HG03066 (cell line): ENCODE measurements at regions not wholly inside any gene's neighbourhood (a gene's known extent, or its start where the extent isn't known, plus 50 kb on each side); places are given as distances from the start of the nearest gene placed in this dataset.
"Not testable (repeated sequence)": the region's sequence is repeated elsewhere in the genome, so short reads cannot be mapped to it uniquely, and the experiment has no call there.

ENCODE experiments used
- ATAC-seq: cut with Tn5 transposase; IDR thresholded peaks from one replicate; pipeline ENCODE4 v1.9.1; 2021; ENCODE audit warnings: low read depth; ENCODE audit not compliant: unreplicated experiment

GRCh38 chr13:87398047-87398446 lies 273.1 kb upstream of the SLITRK5 start:
- ATAC-seq, result no peak

GRCh38 chr13:87403748-87404432 lies 267.3 kb upstream of the SLITRK5 start:
- no peak for ATAC-seq

- ATAC-seq, result no peak
Measured at GRCh38 chr13:87426742-87427141, 244.4 kb upstream of the SLITRK5 start.

- peak; percentile 80 for ATAC-seq
Measured at GRCh38 chr13:87444135-87444534, 227.0 kb upstream of the SLITRK5 start.

- no peak for ATAC-seq
Measured at GRCh38 chr13:87452281-87452680, 218.9 kb upstream of the SLITRK5 start.

- ATAC-seq, result no peak
Measured at GRCh38 chr13:87453244-87453643, 217.9 kb upstream of the SLITRK5 start.

- ATAC-seq, result no peak
Measured at GRCh38 chr13:87459419-87459818, 211.8 kb upstream of the SLITRK5 start.

GRCh38 chr13:87497426-87497825 lies 173.7 kb upstream of the SLITRK5 start:
- no peak for ATAC-seq

GRCh38 chr13:87498681-87499080 lies 172.5 kb upstream of the SLITRK5 start:
- ATAC-seq, result no peak

GRCh38 chr13:87524775-87525174 lies 146.4 kb upstream of the SLITRK5 start:
- no peak for ATAC-seq

GRCh38 chr13:87533776-87534175 lies 137.4 kb upstream of the SLITRK5 start:
- no peak for ATAC-seq

GRCh38 chr13:87535911-87536310 lies 135.3 kb upstream of the SLITRK5 start:
- no peak for ATAC-seq

GRCh38 chr13:87536499-87536898 lies 134.7 kb upstream of the SLITRK5 start:
- peak; percentile 47 for ATAC-seq

- peak; percentile 92 for ATAC-seq
Measured at GRCh38 chr13:87536899-87537298, 134.3 kb upstream of the SLITRK5 start.

GRCh38 chr13:87537951-87538350 lies 133.2 kb upstream of the SLITRK5 start:
- no peak for ATAC-seq

GRCh38 chr13:87538366-87539052 lies 132.7 kb upstream of the SLITRK5 start:
- ATAC-seq, result no peak

- ATAC-seq, result no peak
Measured at GRCh38 chr13:87553142-87553541, 118.0 kb upstream of the SLITRK5 start.

GRCh38 chr13:87554045-87554444 lies 117.1 kb upstream of the SLITRK5 start:
- ATAC-seq, result no peak

GRCh38 chr13:87557788-87558187 lies 113.4 kb upstream of the SLITRK5 start:
- no peak for ATAC-seq

GRCh38 chr13:87561580-87561979 lies 109.6 kb upstream of the SLITRK5 start:
- not testable (repeated sequence) for ATAC-seq

GRCh38 chr13:87570669-87571068 lies 100.5 kb upstream of the SLITRK5 start:
- ATAC-seq, result no peak

GRCh38 chr13:87582399-87582798 lies 88.8 kb upstream of the SLITRK5 start:
- no peak for ATAC-seq
